PC-3 (cell line): ENCODE measurements at regions not wholly inside any gene's neighbourhood (a gene's known extent, or its start where the extent isn't known, plus 50 kb on each side); places are given as distances from the start of the nearest gene placed in this dataset.

Source experiments
- ATAC-seq: fragments of 200-7000 bp; cut with Tn5 transposase; 2 replicates; pipeline ENCODE4 v1.9.1; 2020; ENCODE audit warnings: mild to moderate bottlenecking, moderate library complexity
- BruUV-seq: library from RNA; stranded (reverse); fragments of 400-500 nt; replicated peaks from 2 replicates; lab custom pipeline; 2021; lab: Mats Ljungman, UMichigan
- CTCF ChIA-PET: fragments of 300-600 bp; sonication (Branson Sonifier 250); formaldehyde crosslinking; loops from one replicate; lab custom pipeline; 2022; ENCODE audit warnings: antibody characterized with exemption; lab: Charles Lee
- POLR2A ChIA-PET: fragments of 300-600 bp; sonication (Branson Sonifier 250); formaldehyde crosslinking; loops from one replicate; lab custom pipeline; 2022; ENCODE audit warnings: antibody characterized with exemption; ENCODE audit not compliant: unreplicated experiment; lab: Charles Lee
- DNase-seq: peaks from one replicate; pipeline ENCODE4 v3.0.0-alpha.2; 2015
- H2AFZ ChIP-seq: fragments of 300-600 bp; sonication (generic); 2 replicates; pipeline ENCODE4 v1.6.0; 2016; ENCODE audit warnings: antibody characterized with exemption, low read length
- H3F3A ChIP-seq: fragments of 300-600 bp; sonication (generic); one replicate; pipeline ENCODE4 v1.6.0; 2017; ENCODE audit warnings: antibody characterized with exemption, low read length, control low read depth, mild to moderate bottlenecking; ENCODE audit not compliant: unreplicated experiment
- H3K27ac ChIP-seq: fragments of 300-600 bp; sonication (generic); 2 replicates; pipeline ENCODE4 v1.5.1; 2016; ENCODE audit warnings: mild to moderate bottlenecking, low read length
- H3K27me3 ChIP-seq: fragments of 300-600 bp; sonication (generic); 2 replicates; pipeline ENCODE4 v1.6.1; 2016; ENCODE audit warnings: low read length, mixed read lengths
- H3K36me3 ChIP-seq: fragments of 300-600 bp; sonication (generic); 2 replicates; pipeline ENCODE4 v1.6.1; 2016; ENCODE audit warnings: low read depth, mixed run types, low read length, mixed read lengths
- H3K4me1 ChIP-seq: fragments of 300-600 bp; sonication (generic); 2 replicates; pipeline ENCODE4 v1.5.1; 2016; ENCODE audit warnings: low read length; ENCODE audit not compliant: insufficient read depth
- H3K4me2 ChIP-seq: fragments of 300-600 bp; sonication (generic); 2 replicates; pipeline ENCODE4 v1.6.0; 2016; ENCODE audit warnings: low read length
- H3K4me3 ChIP-seq: fragments of 300-600 bp; sonication (generic); 2 replicates; pipeline ENCODE4 v1.5.1; 2016; ENCODE audit warnings: mild to moderate bottlenecking, low read length, mixed read lengths
- H3K79me2 ChIP-seq: fragments of 300-600 bp; sonication (generic); 2 replicates; pipeline ENCODE4 v1.6.1; 2017; ENCODE audit warnings: low read length, mixed read lengths
- H3K9ac ChIP-seq: fragments of 300-600 bp; sonication (generic); 2 replicates; pipeline ENCODE4 v1.6.0; 2016; ENCODE audit warnings: mild to moderate bottlenecking, low read length
- H3K9me2 ChIP-seq: fragments of 300-600 bp; sonication (generic); replicated peaks from 2 replicates; pipeline ENCODE4 v1.6.1; 2016; ENCODE audit warnings: mixed run types, low read length, mixed read lengths
- H3K9me3 ChIP-seq: fragments of 300-600 bp; sonication (generic); 2 replicates; pipeline ENCODE4 v1.6.1; 2016; ENCODE audit warnings: low read length, mixed read lengths
- H4K20me1 ChIP-seq: fragments of 300-600 bp; sonication (generic); 2 replicates; pipeline ENCODE4 v1.6.1; 2016; ENCODE audit warnings: low read length, mixed read lengths
- CTCF ChIP-seq: fragments of 300-600 bp; sonication (generic); conservative IDR thresholded peaks from 2 replicates; pipeline ENCODE4 v1.5.1; 2017; ENCODE audit warnings: antibody characterized with exemption, low read depth, mild to moderate bottlenecking, low read length
- EZH2 ChIP-seq: fragments of 300-600 bp; sonication (generic); IDR thresholded peaks from one replicate; pipeline ENCODE4 v1.6.1; 2017; ENCODE audit warnings: antibody characterized with exemption, mild to moderate bottlenecking, low read length; ENCODE audit not compliant: unreplicated experiment
- EZH2phosphoT487 ChIP-seq: fragments of 300-600 bp; sonication (generic); IDR thresholded peaks from 2 replicates; pipeline ENCODE4 v1.6.1; 2018; ENCODE audit warnings: mild to moderate bottlenecking, antibody characterized with exemption, low read length, borderline replicate concordance
- intact Hi-C: fragments of 100-400 bp; cut with micrococcal nuclease; formaldehyde crosslinking; loops from 2 replicates; pipeline ENCODE4 v1.9.0; 2023

GRCh38 chr1:59184365-59184905 lies 112.5 kb upstream of the FGGY start:
- no peak for ATAC-seq
- TF ChIP-seq CTCF (no peak), EZH2phosphoT487 (no peak)

GRCh38 chr1:59185163-59185860 lies 111.6 kb upstream of the FGGY start:
- intact Hi-C loops, result no loop called here

More at GRCh38 chr1:59184365-59184905, 112.5 kb upstream of the FGGY start:
- CTCF ChIA-PET, result no interaction called here
- Histone ChIP-seq H3K27me3 (no peaks in the 10 kb centered on the region), H3K4me1 (no peaks in the 10 kb centered on the region), H3K79me2 (no peaks in the 10 kb centered on the region), H3K4me3 (no peak overlapping the region), H3K4me2 (no peak overlapping the region), H3K9me2 (no peaks in the 10 kb centered on the region), H3K36me3 (no peaks in the 10 kb centered on the region), H4K20me1 (no peaks in the 10 kb centered on the region), H3K27ac (no peak overlapping the region), H3K9me3 (no peaks in the 10 kb centered on the region), H3K9ac (no peak overlapping the region), H3F3A (no peaks in the 10 kb centered on the region), H2AFZ (no peak overlapping the region)
- no TSS peak for BruUV-seq
- intact Hi-C loops, result no loop called here
- POLR2A ChIA-PET, result no interaction called here
- DNase-seq, result no peak

More at GRCh38 chr1:59185163-59185860, 111.6 kb upstream of the FGGY start:
- TF ChIP-seq EZH2phosphoT487, result no peak
- TF ChIP-seq CTCF, result no peak
- TF ChIP-seq EZH2, result no peak
- CTCF ChIA-PET, result no interaction called here
- POLR2A ChIA-PET, result no interaction called here
- H4K20me1 ChIP-seq, result no peaks in the 10 kb centered on the region
- no peaks in the 10 kb centered on the region for H3K79me2 ChIP-seq
- H3K4me2 ChIP-seq, result no peak overlapping the region
- H3K4me1 ChIP-seq, result no peaks in the 10 kb centered on the region
- no peak for DNase-seq
- no peaks in the 10 kb centered on the region for H3K27me3 ChIP-seq
- H3K9me2 ChIP-seq, result no peaks in the 10 kb centered on the region
- no peak overlapping the region for H3K27ac ChIP-seq
- no peaks in the 10 kb centered on the region for H3F3A ChIP-seq
- H3K36me3 ChIP-seq, result no peaks in the 10 kb centered on the region
- ATAC-seq, result no peak
- no peak overlapping the region for H2AFZ ChIP-seq
- H3K9me3 ChIP-seq, result peaks cover 6% of the 10 kb centered on the region; the same call in 1 of the 2 replicates
- no peak overlapping the region for H3K9ac ChIP-seq
- H3K4me3 ChIP-seq, result no peak overlapping the region
- BruUV-seq, result no TSS peak
